Erythroblast (primary cell): ENCODE measurements at regions not wholly inside any gene's neighbourhood (a gene's known extent, or its start where the extent isn't known, plus 50 kb on each side); places are given as distances from the start of the nearest gene placed in this dataset.

Experiments used
- GATA1 ChIP-seq: IDR thresholded peaks from 2 replicates; pipeline ENCODE4 v1.6.1; 2011; ENCODE audit warnings: low read depth, mild to moderate bottlenecking, control low read depth, low read length, moderate library complexity
- POLR2A ChIP-seq: IDR thresholded peaks from 2 replicates; pipeline ENCODE4 v1.6.1; 2011; ENCODE audit warnings: mild to moderate bottlenecking, low read length

- TF ChIP-seq POLR2A, result no peak
- no peak for TF ChIP-seq GATA1
Observed at GRCh38 chr9:120184266-120184665, 395.7 kb downstream of the CDK5RAP2 start.
